DOHH2 (cell line): ENCODE measurements at regions not wholly inside any gene's neighbourhood (a gene's known extent, or its start where the extent isn't known, plus 50 kb on each side); places are given as distances from the start of the nearest gene placed in this dataset.

Source experiments
- H3F3A ChIP-seq: fragments of 200-600 bp; sonication (generic), shearing (Covaris generic); 2 replicates; pipeline ENCODE4 v1.6.0; 2016; ENCODE audit warnings: antibody characterized with exemption, mild to moderate bottlenecking; ENCODE audit not compliant: control insufficient read depth, insufficient read depth
- H3K27ac ChIP-seq: fragments of 200-600 bp; sonication (generic); 2 replicates; pipeline ENCODE4 v1.5.1; 2014; ENCODE audit warnings: low read depth, mild to moderate bottlenecking, low read length, moderate library complexity
- H3K27me3 ChIP-seq: fragments of 200-600 bp; sonication (generic); 2 replicates; pipeline ENCODE4 v1.6.1; 2014; ENCODE audit warnings: mild to moderate bottlenecking, low read length, mixed read lengths; ENCODE audit not compliant: control insufficient read depth
- H3K36me3 ChIP-seq: fragments of 200-600 bp; sonication (generic); 2 replicates; pipeline ENCODE4 v1.6.1; 2014; ENCODE audit warnings: mild to moderate bottlenecking, low read length, moderate library complexity, mixed read lengths; ENCODE audit not compliant: control insufficient read depth
- H3K4me1 ChIP-seq: fragments of 200-600 bp; sonication (generic); 2 replicates; pipeline ENCODE4 v1.6.1; 2014; ENCODE audit warnings: mild to moderate bottlenecking, low read length, mixed read lengths; ENCODE audit not compliant: control insufficient read depth
- H3K4me2 ChIP-seq: fragments of 200-600 bp; sonication (generic); 2 replicates; pipeline ENCODE4 v1.6.0; 2014; ENCODE audit warnings: mild to moderate bottlenecking, low read length, moderate library complexity
- H3K4me3 ChIP-seq: fragments of 200-600 bp; sonication (generic); 2 replicates; pipeline ENCODE4 v1.5.1; 2014; ENCODE audit warnings: mild to moderate bottlenecking, low read length, mixed read lengths
- H3K79me2 ChIP-seq: fragments of 200-600 bp; sonication (generic); 2 replicates; pipeline ENCODE4 v1.6.1; 2014; ENCODE audit warnings: mild to moderate bottlenecking, low read length, mixed read lengths; ENCODE audit not compliant: control insufficient read depth
- H3K9me2 ChIP-seq: fragments of 200-600 bp; sonication (generic); replicated peaks from 2 replicates; pipeline ENCODE4 v1.6.1; 2014; ENCODE audit warnings: mild to moderate bottlenecking, low read length, mixed read lengths; ENCODE audit not compliant: control insufficient read depth
- H3K9me3 ChIP-seq: fragments of 200-600 bp; sonication (generic); 2 replicates; pipeline ENCODE4 v1.6.1; 2014; ENCODE audit warnings: antibody characterized with exemption, low read length, mixed read lengths; ENCODE audit not compliant: control insufficient read depth, insufficient read depth
- H4K20me1 ChIP-seq: fragments of 200-600 bp; sonication (generic); 2 replicates; pipeline ENCODE4 v1.6.0; 2014; ENCODE audit warnings: low read depth, mild to moderate bottlenecking, antibody characterized with exemption, low read length, moderate library complexity; ENCODE audit not compliant: control insufficient read depth, insufficient read depth
- EZH2phosphoT487 ChIP-seq: fragments of 200-600 bp; sonication (generic); IDR thresholded peaks from 2 replicates; pipeline ENCODE4 v1.6.1; 2017; ENCODE audit warnings: borderline replicate concordance, mild to moderate bottlenecking, antibody characterized with exemption, low read length, moderate library complexity, mixed read lengths
- TF ChIP-seq, protein P1 (sequence below): fragments of 200-600 bp; sonication (generic); IDR thresholded peaks from one replicate; pipeline ENCODE4 v1.5.1; 2014; ENCODE audit warnings: antibody characterized with exemption, mild to moderate bottlenecking, low read depth, low read length; ENCODE audit not compliant: poor library complexity, severe bottlenecking

DNA sequence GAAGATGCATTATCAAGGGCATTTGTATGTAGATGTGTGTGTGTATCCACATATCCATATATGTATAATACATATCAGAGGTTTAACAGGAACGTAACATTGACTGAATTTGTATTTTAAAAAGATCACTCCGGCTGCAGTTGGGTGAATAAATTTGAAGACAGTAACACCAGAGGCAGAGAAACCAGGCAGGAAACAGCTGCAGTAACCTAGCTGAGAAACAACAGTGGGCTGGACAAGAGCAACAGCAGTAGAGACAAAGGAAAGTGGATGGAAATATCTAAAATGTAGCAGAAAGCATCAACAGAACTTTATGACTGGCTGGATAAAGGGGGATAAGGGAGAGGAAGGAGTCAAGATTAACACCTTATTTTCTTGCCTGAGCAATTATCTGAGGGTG lies 68.3 kb upstream of the SETMAR start:
- Histone ChIP-seq H3K9me2 (no peaks in the 10 kb centered on the region), H3K4me3 (no peak overlapping the region), H3K9me3 (no peaks in the 10 kb centered on the region), H3K27ac (no peak overlapping the region), H3K79me2 (no peaks in the 10 kb centered on the region), H3K36me3 (no peaks in the 10 kb centered on the region), H3K4me2 (no peak overlapping the region), H3F3A (no peaks in the 10 kb centered on the region), H3K4me1 (no peaks in the 10 kb centered on the region), H3K27me3 (peaks cover 9% of the 10 kb centered on the region), H4K20me1 (no peaks in the 10 kb centered on the region)
- TF ChIP-seq EZH2phosphoT487: no peak
- TF ChIP-seq, protein P1, sequence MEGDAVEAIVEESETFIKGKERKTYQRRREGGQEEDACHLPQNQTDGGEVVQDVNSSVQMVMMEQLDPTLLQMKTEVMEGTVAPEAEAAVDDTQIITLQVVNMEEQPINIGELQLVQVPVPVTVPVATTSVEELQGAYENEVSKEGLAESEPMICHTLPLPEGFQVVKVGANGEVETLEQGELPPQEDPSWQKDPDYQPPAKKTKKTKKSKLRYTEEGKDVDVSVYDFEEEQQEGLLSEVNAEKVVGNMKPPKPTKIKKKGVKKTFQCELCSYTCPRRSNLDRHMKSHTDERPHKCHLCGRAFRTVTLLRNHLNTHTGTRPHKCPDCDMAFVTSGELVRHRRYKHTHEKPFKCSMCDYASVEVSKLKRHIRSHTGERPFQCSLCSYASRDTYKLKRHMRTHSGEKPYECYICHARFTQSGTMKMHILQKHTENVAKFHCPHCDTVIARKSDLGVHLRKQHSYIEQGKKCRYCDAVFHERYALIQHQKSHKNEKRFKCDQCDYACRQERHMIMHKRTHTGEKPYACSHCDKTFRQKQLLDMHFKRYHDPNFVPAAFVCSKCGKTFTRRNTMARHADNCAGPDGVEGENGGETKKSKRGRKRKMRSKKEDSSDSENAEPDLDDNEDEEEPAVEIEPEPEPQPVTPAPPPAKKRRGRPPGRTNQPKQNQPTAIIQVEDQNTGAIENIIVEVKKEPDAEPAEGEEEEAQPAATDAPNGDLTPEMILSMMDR: no peak

DNA sequence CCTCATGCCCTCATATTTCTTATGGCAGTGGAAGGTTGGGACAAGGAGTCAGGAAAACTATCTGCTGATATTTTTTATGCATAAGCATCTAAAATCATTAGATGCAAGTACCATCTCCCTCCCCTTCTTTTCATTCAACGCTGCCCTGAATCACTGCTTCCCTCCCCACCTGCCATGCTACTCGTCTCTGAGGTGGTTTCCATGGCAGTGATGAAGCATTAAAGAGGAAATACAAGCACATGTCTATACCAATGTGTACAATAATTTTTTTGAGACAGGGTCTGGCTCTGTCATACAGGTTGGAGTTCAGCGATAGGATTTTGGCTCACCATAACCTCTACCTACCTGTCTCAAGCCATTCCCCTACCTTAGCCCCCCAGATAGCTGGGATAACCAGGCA lies 67.5 kb upstream of the SETMAR start:
- Histone ChIP-seq H4K20me1 (no peaks in the 10 kb centered on the region), H3K79me2 (no peaks in the 10 kb centered on the region), H3K4me3 (no peak overlapping the region), H3F3A (no peaks in the 10 kb centered on the region), H3K9me2 (no peaks in the 10 kb centered on the region), H3K27me3 (peaks cover 9% of the 10 kb centered on the region), H3K36me3 (no peaks in the 10 kb centered on the region), H3K9me3 (no peaks in the 10 kb centered on the region), H3K4me2 (no peak overlapping the region), H3K4me1 (no peaks in the 10 kb centered on the region), H3K27ac (no peak overlapping the region)
- TF ChIP-seq EZH2phosphoT487: no peak
- TF ChIP-seq, protein P1: no peak

DNA sequence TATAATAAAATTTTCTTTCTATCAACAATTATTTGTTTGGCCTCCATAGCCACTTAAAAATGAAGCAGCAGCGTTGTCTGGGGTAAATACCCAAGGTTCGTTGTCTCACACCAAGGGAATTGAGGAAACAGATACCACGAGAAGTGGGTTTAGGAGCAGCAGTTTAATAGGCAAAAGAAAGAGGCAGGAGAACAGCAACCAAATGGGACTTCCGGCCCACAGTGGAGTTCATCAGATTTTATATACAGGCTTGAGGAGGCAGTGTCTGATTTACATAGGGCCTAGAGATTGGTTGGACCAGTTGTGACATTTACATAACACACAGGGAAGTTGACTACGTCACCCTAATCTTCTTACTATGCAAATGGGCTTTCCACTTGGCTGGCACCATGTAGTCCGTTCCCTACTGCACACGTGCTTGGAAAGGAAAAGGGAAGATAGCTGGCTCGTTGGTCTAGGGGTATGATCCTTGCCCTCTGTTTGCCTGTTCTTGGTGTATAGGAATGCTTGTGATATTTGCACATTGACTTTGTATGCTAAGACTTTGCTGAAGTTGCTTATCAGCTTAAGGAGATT lies 61.5 kb upstream of the SETMAR start:
- no peaks in the 10 kb centered on the region for H3K9me3 ChIP-seq
- H3F3A ChIP-seq: no peaks in the 10 kb centered on the region
- H3K27me3 ChIP-seq: no peaks in the 10 kb centered on the region
- no peak overlapping the region for H3K4me2 ChIP-seq
- H4K20me1 ChIP-seq: no peaks in the 10 kb centered on the region
- no peaks in the 10 kb centered on the region for H3K9me2 ChIP-seq
- no peaks in the 10 kb centered on the region for H3K4me1 ChIP-seq
- H3K79me2 ChIP-seq: no peaks in the 10 kb centered on the region
- no peak for TF ChIP-seq EZH2phosphoT487
- TF ChIP-seq, protein P1: no peak
- no peak overlapping the region for H3K27ac ChIP-seq
- H3K4me3 ChIP-seq: no peak overlapping the region
- H3K36me3 ChIP-seq: no peaks in the 10 kb centered on the region

DNA sequence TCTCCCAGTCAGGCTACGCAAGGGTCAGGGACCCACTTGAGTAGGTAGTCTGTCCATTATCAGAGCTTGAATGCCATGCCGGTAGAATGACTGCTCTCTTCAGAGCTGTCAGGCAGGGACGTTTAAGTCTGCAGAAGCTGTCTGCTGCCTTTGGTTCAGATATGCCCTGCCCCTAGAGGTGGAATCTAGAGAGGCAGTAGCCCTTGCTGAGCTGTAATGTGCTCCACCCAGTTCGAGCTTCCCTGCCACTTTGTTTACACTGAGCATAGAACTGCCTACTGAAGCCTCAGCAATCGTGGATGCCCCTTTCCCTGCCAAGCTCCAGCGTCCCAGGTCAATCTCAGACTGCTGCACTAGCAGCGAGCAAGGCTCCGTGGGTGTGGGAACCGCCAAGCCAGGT lies 57.5 kb upstream of the SETMAR start:
- Histone ChIP-seq H3K9me2 (no peaks in the 10 kb centered on the region), H3K27me3 (no peaks in the 10 kb centered on the region), H3K4me1 (no peaks in the 10 kb centered on the region), H3K27ac (no peak overlapping the region), H3K79me2 (no peaks in the 10 kb centered on the region), H3F3A (no peaks in the 10 kb centered on the region), H3K4me3 (no peak overlapping the region), H3K36me3 (no peaks in the 10 kb centered on the region), H4K20me1 (no peaks in the 10 kb centered on the region), H3K9me3 (no peaks in the 10 kb centered on the region), H3K4me2 (no peak overlapping the region)
- no peak for TF ChIP-seq EZH2phosphoT487
- TF ChIP-seq, protein P1: no peak
